NCI-H1694 (cell line): ENCODE measurements at regions not wholly inside any gene's neighbourhood (a gene's known extent, or its start where the extent isn't known, plus 50 kb on each side); places are given as distances from the start of the nearest gene placed in this dataset.

Experiments
- DNase-seq: peaks from one replicate; lab custom pipeline; 2025; lab: John Stamatoyannopoulos, UW

DNA sequence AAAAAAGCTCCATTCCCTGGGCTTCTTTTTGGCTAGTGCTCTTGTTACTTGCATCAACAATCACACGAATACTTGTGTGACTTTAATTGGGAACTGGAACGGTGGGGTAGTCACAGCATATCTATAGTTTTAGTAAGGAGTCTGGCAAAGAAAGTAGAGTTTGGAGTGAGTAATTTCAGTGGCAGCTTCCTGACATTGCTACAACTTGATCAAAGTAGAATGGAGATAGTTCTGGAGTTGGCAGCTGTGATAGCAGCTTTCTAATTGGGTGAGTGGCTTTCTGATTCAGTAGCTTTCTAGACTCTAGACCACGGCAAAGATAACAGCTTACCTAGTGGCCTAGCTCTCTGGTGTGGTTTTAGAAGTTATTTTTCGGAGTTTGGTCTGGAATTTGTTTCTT, 475.0 kb downstream of the TUSC7 start:
- no peak for DNase-seq

DNA sequence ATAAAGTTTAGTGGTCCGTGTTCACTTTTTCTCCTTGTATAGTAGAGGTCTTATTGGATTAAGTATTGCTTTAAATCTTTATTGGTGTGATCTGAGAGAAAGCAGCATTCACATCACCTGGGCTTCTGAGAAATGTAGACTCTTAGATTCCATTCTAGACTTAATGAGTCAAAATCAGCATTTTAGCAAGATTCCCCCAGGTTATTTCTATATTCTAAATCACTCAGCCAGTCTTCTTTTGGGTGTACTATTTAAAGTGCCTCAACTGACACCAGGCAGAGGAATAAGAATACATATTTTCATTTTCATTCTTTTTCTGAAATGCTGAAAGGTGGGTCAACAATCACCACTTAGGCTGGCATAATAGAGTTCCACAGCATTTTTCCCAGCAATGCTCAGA, 481.7 kb downstream of the TUSC7 start:
- DNase-seq: no peak

DNA sequence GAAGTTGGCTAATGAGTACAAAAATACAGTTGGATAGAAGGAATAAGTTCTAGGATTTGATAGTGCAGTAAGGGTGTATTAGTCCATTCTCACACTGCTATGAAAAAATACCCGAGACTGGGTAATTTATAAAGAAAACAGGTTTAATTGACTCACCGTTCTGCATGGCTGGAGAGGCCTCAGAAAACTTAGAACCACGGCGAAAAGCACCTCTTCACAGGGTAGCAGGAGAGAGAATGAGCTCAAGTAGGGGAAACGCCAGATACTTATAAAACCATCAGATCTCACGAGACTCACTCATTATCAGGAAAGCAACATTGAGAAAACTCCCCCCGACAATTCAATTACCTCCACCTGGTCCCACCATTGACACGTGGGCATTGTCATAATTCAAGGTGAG, 483.3 kb downstream of the TUSC7 start:
- no peak for DNase-seq

DNA sequence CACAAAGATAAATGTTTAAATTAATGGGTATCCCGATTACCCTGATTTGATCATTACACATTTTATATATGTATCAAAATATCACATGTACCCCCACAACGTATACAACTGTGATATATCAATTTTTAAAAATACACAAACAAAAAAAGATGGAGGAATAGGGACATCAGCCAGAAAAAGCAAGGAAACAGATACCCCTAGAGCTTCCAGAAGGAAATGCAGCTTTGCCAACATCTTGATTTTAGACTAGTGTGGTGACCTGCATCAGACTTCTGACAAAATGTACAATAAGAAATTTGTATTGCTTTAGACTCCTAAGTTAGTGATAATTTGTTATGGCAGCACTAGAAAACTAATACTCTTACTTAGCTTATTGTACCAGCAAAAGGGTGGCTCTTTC, 483.8 kb downstream of the TUSC7 start:
- no peak for DNase-seq

DNA sequence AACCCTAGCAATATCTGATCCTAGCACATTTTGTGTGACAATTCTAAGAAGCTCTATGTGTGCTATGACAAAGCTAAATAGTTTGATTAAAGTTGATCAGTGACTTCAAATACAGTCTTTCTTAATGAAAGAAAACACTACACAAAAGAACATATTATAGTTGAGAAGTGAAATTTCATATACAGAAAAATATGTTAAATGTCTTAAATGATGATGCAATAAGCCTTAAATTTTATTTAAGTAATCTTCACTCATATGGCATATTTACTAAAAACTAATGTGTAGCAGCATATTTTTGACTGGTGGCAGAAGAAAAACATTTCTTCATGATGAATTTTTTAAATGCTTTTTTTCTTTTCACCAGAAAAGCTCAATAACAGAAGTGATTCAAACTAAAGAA, 485.5 kb downstream of the TUSC7 start:
- DNase-seq: no peak

DNA sequence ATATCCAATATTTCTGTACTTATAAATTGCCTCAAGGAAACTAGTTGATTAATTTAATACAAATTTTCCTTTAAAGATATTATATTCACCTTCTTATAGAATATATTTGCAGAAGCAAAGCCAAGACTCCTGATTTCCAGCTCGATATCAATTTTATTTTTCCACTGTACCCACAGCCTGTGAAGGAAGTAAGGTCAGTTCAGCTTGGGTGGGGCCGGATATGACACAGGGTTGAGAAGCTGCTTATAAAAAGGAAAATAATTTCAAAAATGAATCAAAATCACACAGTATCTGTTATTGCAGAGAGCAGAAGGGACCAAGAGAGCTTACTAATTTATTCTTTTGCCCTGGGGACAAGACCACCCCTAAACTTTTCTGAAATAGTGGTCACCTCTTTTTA, 491.4 kb downstream of the TUSC7 start:
- DNase-seq: no peak

DNA sequence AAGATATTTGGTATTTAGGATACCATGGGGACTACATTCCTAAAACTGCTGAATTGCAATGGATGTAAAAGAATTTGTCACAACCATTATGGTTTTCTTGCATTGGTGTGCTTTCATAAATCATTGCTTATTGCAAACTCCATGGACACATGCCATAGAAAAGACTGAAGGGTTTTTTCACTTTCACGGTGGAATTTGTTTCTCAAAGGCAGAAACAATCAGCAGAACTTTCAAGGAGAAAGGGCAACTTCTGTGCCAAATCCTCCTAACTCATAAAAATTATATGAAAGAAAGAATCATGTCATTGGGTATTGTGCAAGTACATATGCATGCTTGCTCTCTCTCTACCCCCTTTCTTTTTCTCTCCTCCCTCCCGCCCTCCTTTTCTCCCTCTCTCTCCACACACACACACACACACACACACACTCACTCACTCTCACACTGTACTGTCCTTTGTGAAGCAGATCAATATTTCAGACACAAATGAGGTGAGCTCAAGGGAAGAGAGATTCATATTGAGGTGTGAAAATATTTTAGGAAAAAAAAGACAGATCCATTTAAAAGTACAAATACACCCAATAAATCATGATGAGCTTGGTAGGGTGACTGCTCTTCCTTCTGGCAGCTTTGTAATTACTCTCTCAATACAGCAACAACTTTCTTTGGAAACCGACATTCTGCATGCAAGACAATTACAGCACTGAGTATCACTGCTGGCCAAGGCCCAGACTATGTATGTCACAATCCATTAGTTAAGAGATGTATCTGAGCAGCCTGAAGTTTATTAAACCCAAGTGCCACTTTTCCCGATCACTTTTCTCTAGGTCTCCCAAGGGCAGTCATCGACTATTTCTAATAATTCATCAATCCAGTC, 492.6 kb downstream of the TUSC7 start:
- DNase-seq: no peak

DNA sequence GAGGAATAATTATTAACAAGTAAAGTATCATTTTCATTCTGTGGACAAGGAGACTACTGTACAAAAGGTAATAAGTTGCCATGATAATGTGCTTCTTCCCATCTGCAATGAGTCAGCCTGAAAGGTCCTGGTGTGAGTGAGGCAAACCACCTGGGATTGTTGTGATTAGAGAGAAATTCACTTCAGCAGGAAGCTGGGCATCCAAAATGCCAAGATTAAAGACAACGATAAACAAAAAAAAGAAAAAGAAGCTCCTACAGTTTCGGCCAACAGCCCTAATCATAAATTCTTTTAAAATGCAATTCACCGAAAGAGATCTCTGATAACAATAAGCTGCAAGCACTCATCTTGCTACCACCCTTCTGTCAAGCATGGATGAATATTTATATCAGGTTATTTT, 507.8 kb downstream of the TUSC7 start:
- DNase-seq: no peak

DNA sequence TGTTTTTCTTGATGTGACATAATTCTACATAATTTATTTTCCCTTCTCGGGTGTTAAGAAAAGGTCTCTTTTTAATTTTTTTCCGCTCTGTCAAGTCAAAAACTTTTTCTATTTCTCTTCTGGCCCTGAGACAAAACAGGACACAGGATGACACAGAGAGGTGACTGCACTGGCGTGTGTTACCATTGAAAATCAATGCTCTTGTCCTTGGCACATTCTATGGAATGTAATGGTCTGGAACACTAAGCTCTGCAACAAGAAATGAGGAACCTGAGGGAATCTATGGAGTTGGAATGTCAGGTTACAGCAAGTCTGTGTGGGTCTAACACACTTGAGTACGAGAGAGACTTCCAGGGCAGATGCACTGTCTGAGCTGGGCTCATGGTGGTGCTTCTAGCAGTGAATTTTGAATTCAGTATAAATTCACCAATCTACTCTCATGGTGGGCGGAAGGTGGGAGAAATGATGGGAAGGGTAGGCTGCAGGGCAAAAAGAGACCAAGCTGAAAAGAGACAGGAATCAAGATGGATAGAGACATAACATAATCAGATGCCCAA, 508.3 kb downstream of the TUSC7 start:
- DNase-seq: no peak

DNA sequence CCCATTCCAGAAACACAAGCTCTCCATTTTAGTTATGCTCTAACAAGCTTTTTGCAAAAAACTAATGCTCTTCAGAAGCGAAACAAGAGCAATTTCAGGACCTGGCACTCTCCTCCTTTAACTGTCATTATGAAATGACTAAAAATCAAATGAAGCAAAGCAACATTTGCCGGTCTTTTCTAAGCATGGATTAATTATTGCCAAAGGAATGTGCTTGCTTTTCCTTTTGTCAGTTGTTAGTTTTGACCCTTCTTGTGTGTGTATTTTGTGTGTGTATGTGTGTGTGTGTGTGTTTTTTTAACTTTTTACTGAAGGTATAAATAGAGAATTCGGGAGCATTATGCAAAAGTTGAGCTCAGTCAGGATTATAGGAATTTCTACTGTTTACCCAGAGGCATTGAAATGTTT, 509.1 kb downstream of the TUSC7 start:
- DNase-seq: no peak

DNA sequence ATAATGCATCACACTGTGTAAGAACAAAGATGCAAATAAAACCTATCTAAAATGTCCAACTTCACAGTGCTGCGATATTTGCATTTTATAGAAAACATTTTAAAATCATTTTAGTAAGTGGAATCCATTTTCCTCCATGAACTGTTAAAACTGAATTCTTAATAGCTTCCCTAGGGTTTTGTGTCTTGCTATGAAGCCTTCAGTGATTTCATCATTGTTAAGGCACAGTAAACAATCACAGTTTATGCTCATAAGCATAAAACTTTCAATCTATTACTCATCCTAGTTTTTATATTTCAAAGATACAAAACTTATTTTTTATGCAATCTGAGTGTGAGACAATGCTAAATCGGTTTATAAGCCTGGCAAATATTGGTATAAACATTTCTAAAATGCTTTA, 509.7 kb downstream of the TUSC7 start:
- DNase-seq: no peak

DNA sequence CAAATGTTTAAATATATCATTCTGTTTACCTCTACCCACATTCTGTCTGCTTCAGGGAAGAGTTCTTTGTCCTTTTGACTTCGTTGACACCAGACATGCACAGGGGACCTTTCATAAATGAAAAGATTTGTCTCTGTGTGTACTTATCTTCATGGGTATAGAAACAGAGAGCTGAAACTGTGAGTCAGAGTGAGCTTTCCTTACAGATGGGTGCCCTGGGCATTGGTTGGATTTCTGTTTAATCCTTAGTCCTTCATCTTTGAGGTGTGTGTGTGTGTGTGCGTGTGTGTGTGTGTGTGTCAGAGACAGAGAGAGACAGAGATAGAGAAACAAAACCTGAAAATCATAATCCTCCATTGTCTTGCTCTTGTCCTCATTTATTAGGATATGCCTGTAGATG, 517.4 kb downstream of the TUSC7 start:
- DNase-seq: no peak

DNA sequence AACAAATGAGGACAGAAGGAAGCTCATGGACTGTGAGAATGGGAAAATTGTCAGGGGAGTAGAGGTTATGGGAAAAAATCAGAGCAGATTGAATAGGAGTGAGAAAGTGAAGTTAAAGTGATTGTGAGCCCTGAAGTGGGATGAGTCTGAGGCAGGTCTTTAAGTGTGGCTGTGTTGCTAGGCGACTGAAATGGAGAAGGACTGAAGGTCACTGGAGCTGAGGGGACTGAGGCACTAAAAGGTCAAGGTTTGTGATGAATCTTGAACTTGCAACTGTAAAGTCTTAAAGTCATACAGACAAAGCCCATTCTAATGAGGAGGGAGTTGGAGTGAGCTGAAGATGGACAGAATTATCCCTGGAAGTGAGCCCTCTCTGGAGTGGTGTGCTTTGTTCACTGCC, 518.9 kb downstream of the TUSC7 start:
- DNase-seq: no peak

DNA sequence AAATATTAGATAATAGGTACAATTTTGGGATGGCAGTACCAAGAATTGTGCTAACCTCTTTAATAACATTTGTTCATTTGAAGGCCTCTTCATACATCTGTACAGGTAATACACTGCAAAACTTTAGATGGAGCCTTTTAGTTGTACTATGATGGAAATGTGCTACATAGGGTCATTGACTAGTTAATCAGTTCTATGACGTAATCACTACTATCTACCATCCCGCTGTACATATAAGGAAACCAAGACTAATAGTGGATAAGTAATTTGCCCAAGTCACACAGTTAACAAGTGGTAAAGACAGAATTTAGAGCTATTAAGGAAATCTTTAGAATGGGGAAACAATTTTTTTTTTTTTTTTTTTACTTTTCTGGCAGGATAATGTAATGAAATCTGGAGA, 521.3 kb downstream of the TUSC7 start:
- no peak for DNase-seq

DNA sequence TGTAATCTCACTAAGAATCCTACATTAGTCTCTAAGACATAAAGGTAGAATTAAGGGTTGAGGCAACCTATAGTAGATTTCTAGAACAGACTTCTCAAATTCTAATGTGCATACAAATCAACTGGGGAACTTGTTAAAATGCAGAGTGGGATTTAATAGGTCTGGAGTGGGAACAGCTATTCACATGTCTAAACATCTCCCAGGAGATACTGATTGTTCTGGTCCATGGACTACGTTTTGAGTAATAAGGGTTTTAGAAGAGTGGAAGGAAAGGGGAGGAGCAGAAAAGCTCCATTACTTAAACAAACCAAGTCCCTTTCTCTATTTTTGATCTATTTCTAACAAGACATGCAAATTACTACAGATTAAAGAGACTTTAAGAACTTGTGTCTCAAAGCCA, 524.8 kb downstream of the TUSC7 start:
- no peak for DNase-seq

DNA sequence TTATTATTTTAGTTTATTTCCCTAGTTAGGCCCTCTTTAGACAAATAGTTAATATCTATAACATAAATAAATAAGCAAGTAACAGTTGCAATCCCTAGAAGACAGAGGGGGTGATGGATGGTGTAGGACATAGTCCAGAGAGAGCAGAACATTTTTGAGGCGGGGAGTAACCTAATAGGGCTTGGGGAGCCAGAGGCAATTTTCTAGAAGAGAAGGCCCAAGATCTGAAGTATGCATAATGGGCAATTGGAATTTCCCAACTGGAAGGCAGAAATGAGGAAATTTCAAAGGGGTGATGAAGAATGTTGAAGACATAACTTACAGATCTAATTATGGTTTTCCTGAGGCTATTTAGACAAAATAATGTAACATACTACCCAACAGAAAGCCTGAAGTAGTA, 525.7 kb downstream of the TUSC7 start:
- no peak for DNase-seq

DNA sequence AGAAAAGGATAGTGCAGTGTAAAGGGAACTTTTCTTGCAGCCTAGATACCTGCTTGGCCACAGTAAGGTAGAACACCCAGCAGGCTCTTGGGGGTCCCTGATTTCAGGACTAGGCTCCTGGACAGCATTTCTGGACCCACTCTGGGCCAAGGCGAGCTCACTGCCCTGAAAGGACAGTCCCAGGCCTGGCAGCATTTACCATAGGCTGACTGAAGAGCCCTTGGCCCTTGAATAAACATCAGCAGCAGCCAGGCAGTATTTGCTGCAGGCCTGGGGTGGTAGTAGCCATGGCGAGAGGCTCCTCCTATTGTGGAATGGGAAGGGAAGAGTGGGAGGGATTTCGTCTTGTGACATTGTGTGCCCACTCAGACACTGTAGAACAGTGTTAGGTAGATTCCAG, 529.2 kb downstream of the TUSC7 start:
- DNase-seq: no peak

DNA sequence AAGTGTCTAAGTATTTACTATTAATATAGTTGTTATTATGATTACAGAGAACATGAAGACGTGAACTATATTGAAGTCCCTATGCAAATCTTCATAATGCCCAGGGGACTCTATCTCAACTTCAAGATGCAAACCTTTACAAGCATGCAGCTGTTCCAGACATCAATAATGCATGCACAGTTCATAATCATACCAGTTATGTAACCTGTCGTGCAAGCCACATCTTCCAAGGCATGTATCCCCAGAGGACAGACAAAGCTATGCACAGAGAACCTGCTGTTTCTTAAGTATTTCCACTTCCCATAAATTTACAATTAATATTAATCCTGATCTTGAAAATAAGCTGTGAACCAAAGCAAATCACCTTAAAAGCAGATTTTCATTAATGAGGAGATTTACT, 534.1 kb downstream of the TUSC7 start:
- DNase-seq: no peak

DNA sequence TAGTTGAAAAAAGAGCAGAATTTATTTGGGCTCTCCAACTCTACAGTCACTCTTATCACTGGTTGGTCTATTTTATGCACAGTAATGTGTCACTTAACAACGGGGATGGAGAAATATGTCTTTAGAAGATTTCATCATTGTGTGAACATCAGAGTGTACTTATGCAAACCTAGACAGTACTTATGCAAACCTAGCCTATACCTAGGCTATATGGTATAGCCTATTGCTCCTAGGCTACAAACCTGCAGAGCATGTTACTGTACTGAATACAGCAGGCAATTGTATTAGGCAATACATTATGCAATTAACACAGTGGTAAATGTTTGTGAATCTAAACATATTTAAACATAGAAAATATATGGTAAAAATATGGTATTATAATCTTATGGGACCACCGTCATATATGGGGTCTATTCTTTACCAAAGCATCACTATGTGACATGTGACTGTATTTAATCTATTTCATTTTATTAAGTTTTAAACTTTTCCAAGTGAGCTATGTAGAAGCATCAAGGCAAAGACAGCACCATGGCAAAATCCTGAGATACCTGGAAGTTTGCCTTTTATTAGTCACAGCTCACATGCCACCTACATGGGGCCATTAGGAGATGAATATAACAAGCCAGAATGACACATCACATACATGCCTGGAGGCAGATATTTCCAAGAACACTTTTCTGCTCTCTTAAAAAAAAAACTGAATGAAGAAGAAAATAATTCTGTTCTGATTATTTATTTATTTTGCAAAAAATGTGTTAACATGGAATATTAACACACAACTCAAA, 537.4 kb downstream of the TUSC7 start:
- no peak for DNase-seq

DNA sequence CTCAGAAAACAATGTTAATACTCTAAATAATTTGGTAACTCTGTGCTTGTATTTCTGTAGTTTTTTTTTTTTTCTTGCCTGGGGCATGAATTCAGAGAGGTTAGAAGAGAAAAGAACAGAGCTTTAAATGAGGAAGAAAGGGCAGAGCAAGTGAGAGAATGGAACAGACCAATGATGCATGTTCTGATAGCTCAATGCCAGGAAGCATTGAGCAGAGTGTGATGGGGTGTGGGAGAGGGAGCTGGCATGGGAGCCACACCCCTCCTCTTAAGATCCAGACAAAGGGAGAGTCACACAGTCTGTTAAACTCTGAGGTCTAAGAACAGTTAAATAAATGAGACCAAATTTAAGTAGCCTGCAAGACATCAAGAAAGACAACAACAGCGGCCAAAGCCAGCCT, 538.6 kb downstream of the TUSC7 start:
- no peak for DNase-seq

DNA sequence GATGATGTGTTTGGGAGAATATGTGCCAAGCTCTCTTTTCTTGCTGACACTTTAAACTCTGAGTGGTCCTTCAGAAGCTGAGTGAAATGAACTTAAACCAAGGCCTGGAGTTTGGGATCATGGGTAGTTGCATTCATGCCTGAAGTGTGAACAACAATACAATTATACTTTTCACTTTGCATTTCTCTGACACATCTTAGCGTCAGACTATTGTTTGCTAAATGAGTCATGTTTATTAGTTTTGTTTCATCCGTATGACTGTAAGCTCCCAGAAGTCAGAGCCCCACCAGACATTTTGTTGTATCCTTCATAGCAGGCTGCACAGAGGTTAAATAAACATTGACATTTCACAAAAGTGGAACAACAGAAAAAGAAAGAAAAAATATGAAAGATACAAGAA, 542.6 kb downstream of the TUSC7 start:
- DNase-seq: no peak

DNA sequence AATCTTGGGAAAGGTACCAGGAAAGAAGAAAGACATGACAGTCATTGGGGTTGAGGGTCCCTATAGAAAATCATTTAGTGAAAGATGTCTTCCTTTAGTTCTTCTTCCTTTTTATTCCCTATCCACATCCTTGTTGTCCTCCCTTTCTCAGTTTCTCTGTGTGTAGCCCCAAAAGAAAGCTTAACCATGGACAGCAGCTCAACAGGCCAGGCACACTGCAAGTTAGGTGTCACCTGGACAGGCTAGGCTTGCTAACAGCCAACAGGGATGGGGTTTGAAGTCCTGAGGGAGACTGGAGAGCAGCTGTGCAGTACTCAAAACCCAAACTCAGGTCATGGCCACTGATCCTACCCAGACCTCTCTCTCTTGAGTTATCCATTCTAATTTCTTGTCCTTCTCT, 543.1 kb downstream of the TUSC7 start:
- DNase-seq: no peak

DNA sequence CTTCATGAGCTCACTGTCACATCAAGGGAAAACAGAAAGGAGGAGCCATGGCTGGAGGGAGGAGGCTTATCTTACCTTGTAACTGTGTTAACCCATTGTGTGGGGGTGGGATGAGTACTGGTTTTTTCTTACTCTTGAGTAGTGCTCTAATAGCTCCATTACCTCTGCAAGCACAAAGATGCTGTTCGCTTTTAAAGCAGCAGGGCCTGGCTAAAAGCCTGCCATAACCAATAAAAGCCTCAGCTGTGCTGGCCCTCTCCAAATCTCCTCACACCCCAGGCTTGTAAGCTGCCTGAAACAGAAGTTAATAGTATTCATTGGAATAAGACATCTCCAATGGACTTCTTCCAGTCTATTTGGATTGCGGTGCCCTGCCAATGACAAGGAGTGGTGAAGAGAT, 544.1 kb downstream of the TUSC7 start:
- no peak for DNase-seq
